Astrocyte of the cerebellum (primary cell): ENCODE measurements at regions not wholly inside any gene's neighbourhood (a gene's known extent, or its start where the extent isn't known, plus 50 kb on each side); places are given as distances from the start of the nearest gene placed in this dataset.

Experiments used
- DNase-seq: peaks from one replicate; pipeline ENCODE4 v3.0.0-alpha.2; 2011; ENCODE audit warnings: low read depth
- H3K4me3 ChIP-seq: 2 replicates; pipeline ENCODE4 v1.5.1; 2011; ENCODE audit warnings: mild to moderate bottlenecking, low read depth, low read length, moderate library complexity
- in situ Hi-C: cut with HindIII; loops from 2 replicates; pipeline ENCODE4 v1.10.0; 2017; ENCODE audit warnings: low sequenced_read_pairs
- TF ChIP-seq, protein P1 (sequence below): IDR thresholded peaks from 2 replicates; pipeline ENCODE4 v1.5.1; 2012; ENCODE audit warnings: low read length, low read depth, moderate library complexity, mild to moderate bottlenecking; ENCODE audit errors: missing control alignments

DNA sequence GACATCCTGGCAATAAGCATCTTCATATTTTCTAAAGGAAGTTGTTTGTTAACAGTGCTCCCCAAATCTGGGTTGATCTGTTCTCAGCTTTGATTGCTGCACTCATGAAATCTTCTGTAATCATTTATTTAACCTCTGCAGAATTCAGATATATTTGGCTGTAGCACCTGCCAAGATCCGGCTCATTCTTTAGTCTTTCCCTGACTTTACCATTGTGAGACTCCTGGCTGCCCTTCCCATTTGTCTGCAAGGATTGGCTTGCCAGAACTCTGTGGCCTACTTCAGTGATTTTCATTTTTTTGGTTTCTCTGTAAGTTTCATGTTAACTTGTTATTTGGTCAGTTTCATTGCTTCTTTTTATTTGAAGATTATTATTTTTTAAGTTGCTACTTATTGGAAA is 191.2 kb upstream of the PLXNC1 start:
- DNase-seq, result no peak
- no peak overlapping the region for H3K4me3 ChIP-seq
- TF ChIP-seq, protein P1, sequence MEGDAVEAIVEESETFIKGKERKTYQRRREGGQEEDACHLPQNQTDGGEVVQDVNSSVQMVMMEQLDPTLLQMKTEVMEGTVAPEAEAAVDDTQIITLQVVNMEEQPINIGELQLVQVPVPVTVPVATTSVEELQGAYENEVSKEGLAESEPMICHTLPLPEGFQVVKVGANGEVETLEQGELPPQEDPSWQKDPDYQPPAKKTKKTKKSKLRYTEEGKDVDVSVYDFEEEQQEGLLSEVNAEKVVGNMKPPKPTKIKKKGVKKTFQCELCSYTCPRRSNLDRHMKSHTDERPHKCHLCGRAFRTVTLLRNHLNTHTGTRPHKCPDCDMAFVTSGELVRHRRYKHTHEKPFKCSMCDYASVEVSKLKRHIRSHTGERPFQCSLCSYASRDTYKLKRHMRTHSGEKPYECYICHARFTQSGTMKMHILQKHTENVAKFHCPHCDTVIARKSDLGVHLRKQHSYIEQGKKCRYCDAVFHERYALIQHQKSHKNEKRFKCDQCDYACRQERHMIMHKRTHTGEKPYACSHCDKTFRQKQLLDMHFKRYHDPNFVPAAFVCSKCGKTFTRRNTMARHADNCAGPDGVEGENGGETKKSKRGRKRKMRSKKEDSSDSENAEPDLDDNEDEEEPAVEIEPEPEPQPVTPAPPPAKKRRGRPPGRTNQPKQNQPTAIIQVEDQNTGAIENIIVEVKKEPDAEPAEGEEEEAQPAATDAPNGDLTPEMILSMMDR, result no peak
- in situ Hi-C loops, result no loop called here

- in situ Hi-C loops, result no loop called here
- TF ChIP-seq, protein P1, result no peak
- no peak overlapping the region for H3K4me3 ChIP-seq
- no peak for DNase-seq
Observed at GRCh38 chr12:93957870-93958269, 190.5 kb upstream of the PLXNC1 start.

DNA sequence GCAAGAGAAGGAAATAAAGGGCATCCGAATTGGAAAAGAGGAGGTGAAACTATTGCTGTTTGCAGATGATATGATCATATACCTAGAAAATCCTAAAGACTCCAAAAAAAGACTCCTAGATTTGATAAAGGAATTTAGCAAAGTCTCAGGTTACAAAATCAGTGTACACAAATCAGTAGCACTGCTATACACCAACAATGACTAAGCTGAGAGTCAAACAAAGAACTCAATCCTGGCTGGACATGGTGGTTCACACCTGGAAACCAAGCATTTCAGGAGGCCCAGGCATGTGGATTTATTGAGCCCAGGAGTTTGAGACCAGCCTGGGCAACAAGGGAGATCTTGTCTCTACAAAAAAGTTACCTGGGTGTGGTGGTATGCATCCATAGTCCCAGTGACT is 188.7 kb upstream of the PLXNC1 start:
- H3K4me3 ChIP-seq, result no peak overlapping the region
- TF ChIP-seq, protein P1, result no peak
- in situ Hi-C loops, result no loop called here
- DNase-seq, result no peak

GRCh38 chr12:93960521-93960920 is 187.9 kb upstream of the PLXNC1 start:
- DNase-seq, result no peak
- TF ChIP-seq, protein P1, result no peak
- in situ Hi-C loops, result no loop called here
- no peak overlapping the region for H3K4me3 ChIP-seq

GRCh38 chr12:93962336-93962735 is 186.0 kb upstream of the PLXNC1 start:
- in situ Hi-C loops, result no loop called here
- TF ChIP-seq, protein P1, result no peak
- no peak for DNase-seq
- H3K4me3 ChIP-seq, result no peak overlapping the region

DNA sequence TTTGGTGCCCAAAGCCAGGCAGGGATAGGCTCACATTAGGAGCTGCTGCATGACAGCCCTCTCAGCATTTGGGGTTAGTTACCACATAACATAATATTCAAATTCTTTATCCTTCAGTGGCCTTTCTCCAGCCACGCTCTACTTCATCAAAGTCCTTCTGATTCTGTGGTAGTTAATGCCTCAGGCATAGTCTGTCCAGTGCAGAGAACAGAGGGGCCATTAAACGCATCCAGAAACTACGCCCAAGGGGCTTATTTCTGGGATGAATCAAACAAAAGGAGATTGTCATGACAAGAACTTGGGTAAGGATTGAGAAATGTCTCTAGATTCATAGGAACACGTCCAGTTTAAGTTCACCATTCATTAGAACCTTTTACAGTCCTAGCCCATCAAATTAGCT is 183.4 kb upstream of the PLXNC1 start:
- H3K4me3 ChIP-seq, result no peak overlapping the region
- in situ Hi-C loops, result no loop called here
- no peak for DNase-seq
- TF ChIP-seq, protein P1, result no peak
